Sigmoid colon (tissue), 6 donors: ENCODE measurements at regions not wholly inside any gene's neighbourhood (a gene's known extent, or its start where the extent isn't known, plus 50 kb on each side); places are given as distances from the start of the nearest gene placed in this dataset.

Experiments used
- DNase-seq: peaks from one replicate; pipeline ENCODE4 v3.0.0-alpha.2; 2019
- H3K27ac ChIP-seq, 4 donors: fragments of 200-600 bp; sonication (generic); one replicate each; pipeline ENCODE4 v1.5.1; 2016 to 2019; ENCODE audit warnings: mild to moderate bottlenecking in 1 of 4
- H3K27me3 ChIP-seq, 3 donors: fragments of 200-600 bp; sonication (generic); one replicate each; pipeline ENCODE4 v1.5.1; 2019; ENCODE audit warnings: mild to moderate bottlenecking in 1 of 3
- H3K36me3 ChIP-seq, 4 donors: fragments of 200-600 bp; sonication (generic); one replicate each; pipeline ENCODE4 v1.5.1; 2016 to 2019
- H3K4me1 ChIP-seq, 4 donors: fragments of 200-600 bp; sonication (generic); one replicate each; pipeline ENCODE4 v1.5.1; 2017 to 2019
- H3K4me3 ChIP-seq, 4 donors: fragments of 200-600 bp; sonication (generic); one replicate each; pipeline ENCODE4 v1.5.1; 2017 to 2019; ENCODE audit warnings: mild to moderate bottlenecking in 2 of 4, moderate library complexity in 1 of 4
- H3K9me3 ChIP-seq, 4 donors: fragments of 200-600 bp in 3 of 4; sonication (generic) in 3 of 4; one replicate each; pipeline versions ENCODE4 v1.5.1 to v1.6.1; 2013 to 2019
- EP300 ChIP-seq, 4 donors: sonication (generic); formaldehyde crosslinking; IDR thresholded peaks; one replicate each; pipeline ENCODE4 v1.6.1; 2017; ENCODE audit warnings: antibody characterized with exemption in 4 of 4
- POLR2A ChIP-seq, 2 donors: fragments of 450-650 bp; IDR thresholded peaks; one replicate each; pipeline ENCODE4 v1.6.1; 2016; ENCODE audit warnings: antibody characterized with exemption in 2 of 2, mild to moderate bottlenecking in 2 of 2, moderate library complexity in 2 of 2
- POLR2AphosphoS5 ChIP-seq, 4 donors: sonication (generic); formaldehyde crosslinking; IDR thresholded peaks; one replicate each; pipeline ENCODE4 v1.6.1; 2017; ENCODE audit warnings: antibody characterized with exemption in 4 of 4
- WGBS, 2 donors: extraction: QIAGEN DNeasy Blood & Tissue Kit; methylation state at CpG; one replicate each; pipeline ENCODE4 v1.1.7; 2013; 5-methylcytosine and 5-hydroxymethylcytosine counted together
- intact Hi-C: fragments of 100-400 bp; cut with DNase I; formaldehyde crosslinking; loops from one replicate; pipeline ENCODE4 v1.15.1; 2023
- TF ChIP-seq, protein P1 (sequence below), 4 experiments: fragments of 450-650 bp in 3 of 4; fragments of 200-600 bp in 1 of 4; IDR thresholded peaks; one replicate each; pipeline ENCODE4 v1.5.1; 2016 to 2019; ENCODE audit warnings: antibody characterized with exemption in 4 of 4, mild to moderate bottlenecking in 3 of 4, moderate library complexity in 2 of 4
- donor health status: healthy with polysubstance abuse.
- donor health status: healthy.

DNA sequence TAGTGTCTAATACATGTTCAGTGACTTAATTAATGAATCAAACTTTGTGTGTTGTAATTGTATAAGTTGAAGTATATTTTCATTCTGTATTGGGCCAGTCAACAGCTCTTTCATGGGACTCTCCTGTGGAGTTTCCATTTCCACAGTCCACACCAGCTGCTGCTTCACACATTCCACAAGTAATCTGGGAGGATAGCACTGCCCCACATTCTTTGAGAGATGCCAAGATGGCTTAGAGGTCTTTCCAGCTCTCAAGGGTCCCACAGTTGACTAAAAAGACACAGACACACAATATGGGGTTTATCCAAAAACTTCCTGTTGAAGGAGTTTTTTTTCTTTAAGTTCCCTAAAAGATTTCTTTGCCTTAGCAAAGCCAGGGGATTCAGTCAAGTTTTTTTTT lies 408.3 kb downstream of the AACS start:
- Histone ChIP-seq H3K36me3 (no peaks in the 10 kb centered on the region), H3K4me1 (no peaks in the 10 kb centered on the region), H3K4me3 (no peak overlapping the region), H3K27ac (no peak overlapping the region), H3K9me3 (no peaks in the 10 kb centered on the region), H3K27me3 (no peaks in the 10 kb centered on the region)
- DNase-seq, result no peak
- TF ChIP-seq, protein P1, sequence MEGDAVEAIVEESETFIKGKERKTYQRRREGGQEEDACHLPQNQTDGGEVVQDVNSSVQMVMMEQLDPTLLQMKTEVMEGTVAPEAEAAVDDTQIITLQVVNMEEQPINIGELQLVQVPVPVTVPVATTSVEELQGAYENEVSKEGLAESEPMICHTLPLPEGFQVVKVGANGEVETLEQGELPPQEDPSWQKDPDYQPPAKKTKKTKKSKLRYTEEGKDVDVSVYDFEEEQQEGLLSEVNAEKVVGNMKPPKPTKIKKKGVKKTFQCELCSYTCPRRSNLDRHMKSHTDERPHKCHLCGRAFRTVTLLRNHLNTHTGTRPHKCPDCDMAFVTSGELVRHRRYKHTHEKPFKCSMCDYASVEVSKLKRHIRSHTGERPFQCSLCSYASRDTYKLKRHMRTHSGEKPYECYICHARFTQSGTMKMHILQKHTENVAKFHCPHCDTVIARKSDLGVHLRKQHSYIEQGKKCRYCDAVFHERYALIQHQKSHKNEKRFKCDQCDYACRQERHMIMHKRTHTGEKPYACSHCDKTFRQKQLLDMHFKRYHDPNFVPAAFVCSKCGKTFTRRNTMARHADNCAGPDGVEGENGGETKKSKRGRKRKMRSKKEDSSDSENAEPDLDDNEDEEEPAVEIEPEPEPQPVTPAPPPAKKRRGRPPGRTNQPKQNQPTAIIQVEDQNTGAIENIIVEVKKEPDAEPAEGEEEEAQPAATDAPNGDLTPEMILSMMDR (IDR thresholded peaks at IDR 0.05), result no peak
- TF ChIP-seq POLR2AphosphoS5 (IDR thresholded peaks at IDR 0.05) (no peak), POLR2A (IDR thresholded peaks at IDR 0.05) (no peak)
- intact Hi-C loops, result no loop called here

DNA sequence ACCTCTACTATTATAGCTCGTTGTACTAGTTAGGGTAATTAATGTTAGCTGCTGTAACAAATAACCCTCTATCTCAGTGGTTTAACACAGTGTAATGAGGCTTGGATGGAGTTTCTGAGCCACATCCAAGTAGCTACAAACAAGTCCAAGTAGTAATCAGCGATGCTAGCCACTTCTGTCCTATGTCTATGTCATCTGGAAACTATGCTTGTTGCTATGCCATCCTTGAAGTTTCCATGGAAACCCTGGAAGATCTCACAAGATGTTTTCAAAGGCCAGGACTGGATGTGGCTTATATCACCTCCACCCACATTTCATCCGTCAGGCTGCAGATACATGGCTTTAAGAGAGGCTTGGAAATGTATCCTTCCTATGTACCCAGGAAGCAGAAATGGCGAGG lies 422.1 kb downstream of the AACS start:
- Histone ChIP-seq H3K27me3 (no peaks in the 10 kb centered on the region), H3K4me1 (no peaks in the 10 kb centered on the region)
- WGBS, 2 donors, result 83 to 86% methylated on average over 4 of the region's 4 CpGs

DNA sequence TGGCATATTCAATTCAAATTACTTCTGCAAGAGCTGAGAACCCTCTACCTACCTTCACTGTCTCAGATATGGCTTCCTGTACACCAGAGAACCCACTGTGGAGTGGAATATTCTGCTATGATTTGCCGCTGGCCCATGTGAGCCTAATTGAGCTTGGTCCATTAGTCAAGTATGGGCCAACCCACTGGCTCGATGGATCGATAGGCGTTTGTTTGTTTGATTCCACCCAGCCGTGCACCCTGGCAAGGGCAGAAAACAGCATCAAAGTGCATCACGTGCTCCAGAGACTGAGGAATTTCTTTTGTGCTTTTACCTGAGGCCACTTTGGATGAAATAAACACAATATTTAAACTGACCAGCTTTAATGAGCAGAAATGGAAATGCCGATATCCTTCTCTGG lies 426.3 kb downstream of the AACS start:
- Histone ChIP-seq H3K27me3 (no peaks in the 10 kb centered on the region), H3K4me3 (no peak overlapping the region), H3K4me1 (no peaks in the 10 kb centered on the region), H3K36me3 (no peaks in the 10 kb centered on the region), H3K27ac (no peak overlapping the region), H3K9me3 (no peaks in the 10 kb centered on the region)
- intact Hi-C loops, result no loop called here
- DNase-seq, result no peak
- TF ChIP-seq POLR2AphosphoS5 (IDR thresholded peaks at IDR 0.05) (no peak), POLR2A (IDR thresholded peaks at IDR 0.05) (no peak), EP300 (IDR thresholded peaks at IDR 0.05) (no peak)
- TF ChIP-seq, protein P1 (IDR thresholded peaks at IDR 0.05), result no peak
- 90 to 93% methylated on average over 7 of the region's 7 CpGs for WGBS, 2 donors

More for the DNA sequence above, 422.1 kb downstream of the AACS start:
- H3K36me3 ChIP-seq, result no peaks in the 10 kb centered on the region
- no peak overlapping the region for H3K4me3 ChIP-seq
- intact Hi-C loops, result no loop called here
- H3K27ac ChIP-seq, result no peak overlapping the region
- TF ChIP-seq, protein P1 (IDR thresholded peaks at IDR 0.05), result no peak
- no peak for TF ChIP-seq POLR2A (IDR thresholded peaks at IDR 0.05)
- H3K9me3 ChIP-seq, result no peaks in the 10 kb centered on the region
- DNase-seq, result no peak

DNA sequence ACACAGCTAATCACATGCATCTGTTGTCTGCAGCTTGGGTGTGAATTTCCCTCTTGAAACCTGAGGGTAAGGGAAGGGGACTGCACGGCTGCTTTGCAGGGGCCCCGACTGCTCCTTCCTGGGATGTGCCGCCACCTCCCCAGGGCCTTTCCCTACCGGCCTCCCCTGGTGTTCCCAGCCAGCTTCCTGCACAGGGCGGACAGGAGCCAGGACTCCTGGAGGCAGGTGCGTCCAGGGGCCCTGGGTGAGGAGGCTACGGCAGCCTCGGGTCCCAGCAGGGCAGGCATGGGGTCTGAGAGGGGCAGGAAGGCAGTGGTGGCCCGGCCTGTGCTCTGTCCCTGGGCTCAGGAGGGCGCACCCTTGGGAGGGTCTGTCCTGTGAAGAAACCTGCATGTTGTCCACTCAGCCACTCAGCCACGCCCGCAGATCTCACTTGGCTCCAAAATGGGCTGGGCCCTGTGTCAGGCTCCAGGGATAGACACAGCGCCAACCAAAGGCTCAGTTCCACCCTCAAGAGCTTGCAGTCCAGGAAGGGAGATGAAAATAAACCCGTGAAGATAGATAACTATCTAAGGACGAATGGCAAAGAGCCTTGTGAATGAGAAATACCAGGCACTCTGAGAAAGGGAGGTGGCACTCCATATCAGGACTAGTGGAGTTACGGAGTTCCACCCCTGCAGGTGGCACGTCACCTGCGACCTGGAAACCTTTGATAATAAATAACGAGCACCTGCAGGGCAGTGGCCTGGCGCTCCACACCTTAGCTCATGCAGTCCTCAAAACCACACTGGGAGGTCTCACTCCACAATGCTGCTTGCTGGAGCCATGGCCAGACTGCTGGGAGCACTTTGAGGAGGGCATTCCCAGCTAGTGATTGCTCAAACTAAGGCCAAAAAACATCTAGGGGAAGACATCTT lies 427.4 kb downstream of the AACS start:
- Histone ChIP-seq H3K36me3 (no peaks in the 10 kb centered on the region), H3K9me3 (no peaks in the 10 kb centered on the region), H3K27me3 (no peaks in the 10 kb centered on the region), H3K4me3 (no peak overlapping the region), H3K27ac (no peak overlapping the region), H3K4me1 (no peaks in the 10 kb centered on the region)
- WGBS, 2 donors, result 50 to 82% methylated on average over 20 of the region's 20 CpGs
- no peak for DNase-seq
- intact Hi-C loops, result no loop called here
- TF ChIP-seq POLR2A (IDR thresholded peaks at IDR 0.05) (no peak), POLR2AphosphoS5 (IDR thresholded peaks at IDR 0.05) (no peak), EP300 (IDR thresholded peaks at IDR 0.05) (no peak)

DNA sequence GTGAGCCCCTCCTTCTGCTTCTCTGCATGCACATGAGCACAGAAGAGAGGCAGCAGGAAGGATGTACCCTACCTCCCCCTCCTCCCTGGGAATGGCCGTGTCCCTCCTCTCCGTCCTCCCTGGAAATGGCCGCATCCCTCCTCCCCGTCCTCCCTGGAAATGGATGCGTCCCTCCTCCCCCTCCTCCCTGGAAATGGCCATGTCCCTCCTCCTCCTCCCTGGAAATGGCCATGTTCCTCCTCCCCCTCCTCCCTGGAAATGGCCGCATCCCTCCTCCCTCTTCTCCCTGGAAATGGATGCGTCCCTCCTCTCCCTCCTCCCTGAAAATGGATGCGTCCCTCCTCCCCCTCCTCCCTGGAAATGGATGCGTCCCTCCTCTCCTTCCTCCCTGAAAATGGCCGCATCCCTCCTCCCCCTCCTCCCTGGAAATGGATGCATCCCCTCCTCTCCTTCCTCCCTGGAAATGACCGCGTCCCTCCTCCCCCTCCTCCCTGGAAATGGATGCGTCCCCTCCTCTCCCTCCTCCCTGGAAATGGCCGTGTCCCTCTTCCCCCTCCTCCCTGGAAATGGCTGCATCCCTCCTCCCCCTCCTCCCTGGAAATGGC lies 428.6 kb downstream of the AACS start:
- H3K4me3 ChIP-seq, result no peak overlapping the region
- H3K36me3 ChIP-seq, result no peaks in the 10 kb centered on the region
- TF ChIP-seq POLR2AphosphoS5 (IDR thresholded peaks at IDR 0.05) (no peak), EP300 (IDR thresholded peaks at IDR 0.05) (no peak), POLR2A (IDR thresholded peaks at IDR 0.05) (no peak)
- TF ChIP-seq, protein P1 (IDR thresholded peaks at IDR 0.05), result no peak
- H3K27me3 ChIP-seq, result no peaks in the 10 kb centered on the region
- no peak overlapping the region for H3K27ac ChIP-seq
- H3K9me3 ChIP-seq, result no peaks in the 10 kb centered on the region
- H3K4me1 ChIP-seq, result no peaks in the 10 kb centered on the region
- DNase-seq, result no peak
- WGBS, 2 donors, result 90 to 94% methylated on average over 14 of the region's 14 CpGs
- intact Hi-C loops, result no loop called here
